ENCODE measurements at regions not wholly inside any gene's neighbourhood (a gene's known extent, or its start where the extent isn't known, plus 50 kb on each side); places are given as distances from the start of the nearest gene placed in this dataset.

DNA sequence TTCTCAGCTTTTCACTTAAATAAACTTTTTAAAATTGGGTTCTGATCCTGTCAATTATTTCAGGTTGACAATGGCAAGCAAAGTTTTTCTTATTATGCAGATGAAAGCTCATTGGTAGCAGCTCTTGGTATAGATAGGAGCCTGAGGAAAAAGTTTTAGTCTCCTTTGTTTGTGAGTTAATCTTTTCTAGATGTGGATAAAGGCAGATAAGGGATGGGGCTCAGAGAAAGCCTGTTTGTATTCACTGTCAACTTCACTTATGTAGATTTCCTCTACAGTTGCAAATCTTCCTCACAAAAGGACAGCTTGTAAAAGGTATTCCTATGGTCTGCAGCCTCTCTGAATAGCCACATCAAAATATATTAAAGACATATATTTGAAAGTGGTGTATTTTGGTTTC, 224.5 kb upstream of the SPOPL start:
- TF ChIP-seq, protein P1, sequence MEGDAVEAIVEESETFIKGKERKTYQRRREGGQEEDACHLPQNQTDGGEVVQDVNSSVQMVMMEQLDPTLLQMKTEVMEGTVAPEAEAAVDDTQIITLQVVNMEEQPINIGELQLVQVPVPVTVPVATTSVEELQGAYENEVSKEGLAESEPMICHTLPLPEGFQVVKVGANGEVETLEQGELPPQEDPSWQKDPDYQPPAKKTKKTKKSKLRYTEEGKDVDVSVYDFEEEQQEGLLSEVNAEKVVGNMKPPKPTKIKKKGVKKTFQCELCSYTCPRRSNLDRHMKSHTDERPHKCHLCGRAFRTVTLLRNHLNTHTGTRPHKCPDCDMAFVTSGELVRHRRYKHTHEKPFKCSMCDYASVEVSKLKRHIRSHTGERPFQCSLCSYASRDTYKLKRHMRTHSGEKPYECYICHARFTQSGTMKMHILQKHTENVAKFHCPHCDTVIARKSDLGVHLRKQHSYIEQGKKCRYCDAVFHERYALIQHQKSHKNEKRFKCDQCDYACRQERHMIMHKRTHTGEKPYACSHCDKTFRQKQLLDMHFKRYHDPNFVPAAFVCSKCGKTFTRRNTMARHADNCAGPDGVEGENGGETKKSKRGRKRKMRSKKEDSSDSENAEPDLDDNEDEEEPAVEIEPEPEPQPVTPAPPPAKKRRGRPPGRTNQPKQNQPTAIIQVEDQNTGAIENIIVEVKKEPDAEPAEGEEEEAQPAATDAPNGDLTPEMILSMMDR (IDR thresholded peaks at IDR 0.05): no peak
- TF ChIP-seq POLR2AphosphoS5 (IDR thresholded peaks at IDR 0.05) (no peak), POLR2A (IDR thresholded peaks at IDR 0.05) (no peak)
- H3K27ac ChIP-seq: no peak overlapping the region
- intact Hi-C loops (cut with DNase I): no loop called here
- H3K27me3 ChIP-seq (replicated peaks; ENCODE audit: insufficient read depth): no peaks in the 10 kb centered on the region
- H3K36me3 ChIP-seq: no peaks in the 10 kb centered on the region
- no peaks in the 10 kb centered on the region for H3K4me1 ChIP-seq (replicated peaks)
- H3K9me3 ChIP-seq: no peaks in the 10 kb centered on the region
- no peak for DNase-seq (ENCODE audit: low spot score)
- H3K4me3 ChIP-seq: no peak overlapping the region

DNA sequence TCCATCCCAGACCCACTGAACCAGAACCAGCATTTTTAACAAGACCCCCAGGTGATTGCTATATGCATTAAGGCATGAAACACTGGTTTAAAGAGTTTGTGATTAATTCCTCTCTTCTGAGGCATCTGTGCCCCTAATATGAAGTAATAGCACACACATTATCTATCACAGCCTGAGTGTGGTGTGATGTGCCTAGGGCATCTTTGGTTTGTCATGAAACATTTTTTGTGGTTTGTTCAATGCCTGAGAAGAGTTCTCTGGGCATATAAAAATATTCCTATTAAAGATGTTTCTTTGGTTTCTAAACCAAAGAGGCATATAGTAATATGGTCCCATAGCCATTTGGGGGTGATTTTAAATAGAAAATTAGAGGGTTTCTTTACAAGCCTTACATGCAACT, 221.7 kb upstream of the SPOPL start:
- Histone ChIP-seq H3K36me3 (no peaks in the 10 kb centered on the region), H3K27me3 (replicated peaks; ENCODE audit: insufficient read depth) (no peaks in the 10 kb centered on the region), H3K27ac (no peak overlapping the region), H3K9me3 (no peaks in the 10 kb centered on the region), H3K4me3 (no peak overlapping the region), H3K4me1 (replicated peaks) (no peaks in the 10 kb centered on the region)
- TF ChIP-seq POLR2A (IDR thresholded peaks at IDR 0.05) (no peak), POLR2AphosphoS5 (IDR thresholded peaks at IDR 0.05) (no peak)
- TF ChIP-seq, protein P1 (IDR thresholded peaks at IDR 0.05): no peak
- no peak for DNase-seq (ENCODE audit: low spot score)
- intact Hi-C loops (cut with DNase I): no loop called here

DNA sequence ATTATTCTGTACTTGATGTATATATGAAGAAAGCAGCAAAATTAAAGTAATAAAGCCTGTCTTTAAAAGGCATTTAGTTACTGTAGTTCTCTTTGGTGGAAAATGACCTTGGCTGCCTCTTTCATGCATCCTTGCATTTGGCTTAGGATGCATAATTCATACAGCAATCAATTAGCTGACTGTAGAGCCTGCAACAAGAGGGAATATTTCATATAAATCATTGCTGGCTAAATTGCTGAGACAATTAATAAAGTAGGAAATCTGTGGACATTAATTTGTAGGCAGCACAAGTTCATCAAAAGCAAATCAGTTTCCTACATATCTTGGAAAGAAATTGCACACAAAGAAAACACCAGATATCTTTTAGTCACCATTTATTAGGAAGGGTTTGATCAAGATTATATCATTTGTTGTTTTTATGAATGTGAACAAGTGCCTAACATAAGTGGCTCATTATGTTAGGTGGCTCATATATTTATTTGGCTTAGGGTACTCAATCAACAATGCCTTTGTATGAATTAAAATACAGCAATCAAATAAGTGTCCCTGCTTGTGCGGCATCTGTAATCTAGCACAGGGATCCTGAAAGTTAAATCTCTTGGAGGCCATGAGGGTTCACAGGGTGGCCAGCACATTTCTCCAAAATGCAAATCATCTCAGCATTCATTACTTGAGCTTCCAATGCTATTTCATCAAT, 220.4 kb upstream of the SPOPL start:
- no peaks in the 10 kb centered on the region for H3K9me3 ChIP-seq
- WGBS: 90% methylated on average over 1 of the region's 1 CpG
- H3K27ac ChIP-seq: no peak overlapping the region
- TF ChIP-seq POLR2AphosphoS5 (IDR thresholded peaks at IDR 0.05): no peak
- TF ChIP-seq POLR2A (IDR thresholded peaks at IDR 0.05): no peak
- H3K4me3 ChIP-seq: no peak overlapping the region
- no peaks in the 10 kb centered on the region for H3K36me3 ChIP-seq
- no peaks in the 10 kb centered on the region for H3K27me3 ChIP-seq (replicated peaks; ENCODE audit: insufficient read depth)
- DNase-seq (ENCODE audit: low spot score): no peak
- intact Hi-C loops (cut with DNase I): no loop called here
- H3K4me1 ChIP-seq (replicated peaks): no peaks in the 10 kb centered on the region

DNA sequence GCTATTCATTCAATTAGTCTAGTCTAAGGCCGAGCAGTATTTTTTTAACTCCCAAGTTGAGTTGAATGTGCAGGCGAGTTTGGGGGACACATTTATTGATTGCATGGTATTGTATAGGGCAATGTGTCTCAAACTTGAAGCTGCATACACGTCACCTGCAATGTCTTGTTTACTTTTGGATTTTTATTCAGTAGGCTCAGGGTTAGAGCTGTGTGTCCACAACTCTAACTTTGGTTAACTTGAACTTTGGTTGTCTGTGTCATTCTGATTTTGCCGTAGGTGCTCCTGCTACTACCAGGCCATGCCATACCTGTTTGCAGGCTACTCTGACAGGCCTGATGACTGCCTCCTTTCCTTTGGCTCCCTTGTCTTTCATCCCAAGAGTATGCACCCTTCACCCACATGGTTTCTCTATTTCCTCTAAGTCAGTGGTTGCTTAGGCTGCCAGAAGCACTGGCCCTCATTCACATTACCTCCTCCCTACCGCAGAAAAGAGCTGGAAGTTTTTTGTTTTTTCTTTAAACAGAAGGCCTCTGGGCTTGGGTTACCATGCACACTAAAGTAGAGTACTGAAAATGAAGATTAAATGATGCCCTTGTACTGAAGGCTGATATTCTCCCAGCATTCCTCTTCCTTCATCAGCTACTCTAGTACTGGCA, 219.4 kb upstream of the SPOPL start:
- Histone ChIP-seq H3K27ac (no peak overlapping the region), H3K36me3 (no peaks in the 10 kb centered on the region), H3K27me3 (replicated peaks; ENCODE audit: insufficient read depth) (no peaks in the 10 kb centered on the region), H3K4me3 (no peak overlapping the region), H3K9me3 (no peaks in the 10 kb centered on the region), H3K4me1 (replicated peaks) (no peaks in the 10 kb centered on the region)
- intact Hi-C loops (cut with DNase I): no loop called here
- DNase-seq (ENCODE audit: low spot score): no peak
- 92% methylated on average over 5 of the region's 5 CpGs for WGBS
- no peak for TF ChIP-seq POLR2AphosphoS5 (IDR thresholded peaks at IDR 0.05)

DNA sequence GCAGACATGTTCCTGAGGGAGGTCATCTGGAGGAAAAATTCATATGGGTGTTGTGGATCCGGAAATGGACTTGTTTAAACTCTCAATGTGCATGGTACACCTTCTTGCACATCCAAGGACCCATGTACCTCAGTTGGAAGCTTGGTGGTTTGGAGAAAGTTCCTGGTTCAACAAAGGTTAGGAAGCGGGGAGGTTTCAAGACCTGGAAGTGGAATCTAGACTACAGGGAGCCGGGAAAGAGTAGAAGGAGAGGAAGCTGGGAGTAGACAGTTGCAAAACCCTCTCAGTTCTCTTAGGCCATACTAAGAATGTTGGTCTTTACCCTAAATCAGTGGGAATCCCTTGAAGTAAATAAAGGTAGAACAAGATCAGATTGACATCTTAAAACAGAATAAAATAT, 209.8 kb upstream of the SPOPL start:
- TF ChIP-seq, protein P1 (IDR thresholded peaks at IDR 0.05): no peak
- TF ChIP-seq POLR2AphosphoS5 (IDR thresholded peaks at IDR 0.05): no peak
- TF ChIP-seq POLR2A (IDR thresholded peaks at IDR 0.05): no peak
- Histone ChIP-seq H3K27ac (no peak overlapping the region), H3K27me3 (replicated peaks; ENCODE audit: insufficient read depth) (no peaks in the 10 kb centered on the region), H3K36me3 (no peaks in the 10 kb centered on the region), H3K4me1 (replicated peaks) (no peaks in the 10 kb centered on the region), H3K9me3 (no peaks in the 10 kb centered on the region), H3K4me3 (no peak overlapping the region)
- intact Hi-C loops (cut with DNase I): no loop called here
- 94% methylated on average over 3 of the region's 3 CpGs for WGBS
- DNase-seq (ENCODE audit: low spot score): no peak

DNA sequence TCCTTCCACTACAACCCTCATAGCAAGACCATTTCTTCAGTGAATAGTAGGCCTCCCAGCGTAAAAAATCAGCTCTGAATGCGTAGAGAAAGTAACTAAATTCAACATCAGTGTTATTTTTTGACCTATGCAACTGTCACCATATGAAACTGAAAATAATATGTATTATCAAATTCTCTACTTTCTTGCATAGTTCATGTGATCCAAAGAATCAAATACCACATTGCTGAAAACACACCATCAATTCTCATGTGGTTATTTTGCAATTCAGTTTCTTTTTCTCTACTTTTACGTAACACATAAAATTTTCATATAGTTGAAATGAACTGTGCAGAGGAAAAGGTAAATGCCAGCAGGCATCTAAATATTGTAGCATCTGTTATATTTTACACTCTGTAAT, 208.5 kb upstream of the SPOPL start:
- Histone ChIP-seq H3K27me3 (replicated peaks; ENCODE audit: insufficient read depth) (no peaks in the 10 kb centered on the region), H3K27ac (no peak overlapping the region), H3K9me3 (no peaks in the 10 kb centered on the region), H3K4me1 (replicated peaks) (no peaks in the 10 kb centered on the region), H3K4me3 (no peak overlapping the region), H3K36me3 (no peaks in the 10 kb centered on the region)
- no peak for DNase-seq (ENCODE audit: low spot score)
- no peak for TF ChIP-seq POLR2A (IDR thresholded peaks at IDR 0.05)
- TF ChIP-seq, protein P1 (IDR thresholded peaks at IDR 0.05): no peak
- no peak for TF ChIP-seq POLR2AphosphoS5 (IDR thresholded peaks at IDR 0.05)
- 95% methylated on average over 3 of the region's 3 CpGs for WGBS
- intact Hi-C loops (cut with DNase I): no loop called here
